ENCODE measurements at regions not wholly inside any gene's neighbourhood (a gene's known extent, or its start where the extent isn't known, plus 50 kb on each side); places are given as distances from the start of the nearest gene placed in this dataset.

DNA sequence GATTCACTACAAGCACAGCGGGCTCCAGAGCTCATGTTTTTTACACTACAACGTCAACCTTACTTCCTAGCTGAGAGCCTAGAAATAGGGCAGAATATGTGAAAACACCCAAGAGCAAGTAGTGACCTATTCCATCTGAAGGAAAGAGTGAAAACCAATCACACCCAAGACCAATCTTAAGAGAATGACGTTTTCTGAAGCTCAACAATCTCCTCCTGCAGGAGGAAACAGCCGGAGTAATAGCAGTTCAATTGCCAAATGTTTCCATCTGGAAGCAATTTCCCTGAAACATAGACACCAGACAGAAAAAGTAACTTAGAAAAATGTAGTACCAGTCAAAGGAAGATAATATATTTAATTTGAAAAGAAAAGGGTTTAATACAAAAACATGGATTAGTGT lies 142.4 kb downstream of the ANXA5 start:
- intact Hi-C loops (cut with micrococcal nuclease; ENCODE audit: unreplicated experiment) (no loop called here), in situ Hi-C loops (cut with HindIII; ENCODE audit: extremely low pct_ligation_motif_present, low pct_unique_long_range_greater_than_20kb) (no loop called here)
- Histone ChIP-seq H3K9me3 (ENCODE audit: low read length) (no peaks in the 10 kb centered on the region), H2AFZ (ENCODE audit: low read length) (no peak overlapping the region), H4K20me1 (ENCODE audit: insufficient read depth, low read length) (no peaks in the 10 kb centered on the region), H3K9ac (ENCODE audit: insufficient read depth, low read depth, low read length) (no peak overlapping the region), H3K4me3 (replicated peaks in 1 of 3; ENCODE audit: insufficient read depth in 1 of 3, low read depth in 2 of 3, low read length in 3 of 3) (no peak overlapping the region), H3K4me2 (ENCODE audit: low read depth, low read length) (no peak overlapping the region), H3K27me3 (ENCODE audit: control insufficient read depth in 1 of 2, insufficient read depth in 2 of 2, low read length in 2 of 2) (no peaks in the 10 kb centered on the region), H3K27ac (ENCODE audit: extremely low read length, insufficient read depth, low read length) (no peak overlapping the region), H3K4me1 (ENCODE audit: insufficient read depth, low read length) (no peaks in the 10 kb centered on the region), H3K79me2 (ENCODE audit: insufficient read depth, low read length) (no peaks in the 10 kb centered on the region), H3K36me3 (replicated peaks in 1 of 2; ENCODE audit: control insufficient read depth in 1 of 2, insufficient read depth in 2 of 2, low read length in 2 of 2) (no peaks in the 10 kb centered on the region)
- no peak for DNase-seq (ENCODE audit: low spot score)
- no peak for TF ChIP-seq ZKSCAN8 (CRISPR knock-in tag; IDR thresholded peaks at IDR 0.05; ENCODE audit: borderline replicate concordance)
- TF ChIP-seq PAX8 (CRISPR knock-in tag; IDR thresholded peaks at IDR 0.05; ENCODE audit: borderline replicate concordance): no peak
- no peak for TF ChIP-seq NFIC (IDR thresholded peaks at IDR 0.05; ENCODE audit: low read length)
- no peak for TF ChIP-seq ZNF501 (CRISPR knock-in tag; IDR thresholded peaks at IDR 0.05)
- TF ChIP-seq, protein P1, sequence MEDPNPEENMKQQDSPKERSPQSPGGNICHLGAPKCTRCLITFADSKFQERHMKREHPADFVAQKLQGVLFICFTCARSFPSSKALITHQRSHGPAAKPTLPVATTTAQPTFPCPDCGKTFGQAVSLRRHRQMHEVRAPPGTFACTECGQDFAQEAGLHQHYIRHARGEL (CRISPR knock-in tag; IDR thresholded peaks at IDR 0.05): no peak
- TF ChIP-seq MIER3 (CRISPR knock-in tag; IDR thresholded peaks at IDR 0.05; ENCODE audit: borderline replicate concordance): no peak
- no peak for TF ChIP-seq HNF4A (CRISPR knock-in tag; IDR thresholded peaks at IDR 0.05)
- TF ChIP-seq SUZ12 (IDR thresholded peaks at IDR 0.05; ENCODE audit: low read depth, low read length): no peak
- TF ChIP-seq NCOA5 (CRISPR knock-in tag; IDR thresholded peaks at IDR 0.05): no peak
- TF ChIP-seq CHD4 (IDR thresholded peaks at IDR 0.05; ENCODE audit: borderline replicate concordance, low read length): no peak
- TF ChIP-seq, protein P2, sequence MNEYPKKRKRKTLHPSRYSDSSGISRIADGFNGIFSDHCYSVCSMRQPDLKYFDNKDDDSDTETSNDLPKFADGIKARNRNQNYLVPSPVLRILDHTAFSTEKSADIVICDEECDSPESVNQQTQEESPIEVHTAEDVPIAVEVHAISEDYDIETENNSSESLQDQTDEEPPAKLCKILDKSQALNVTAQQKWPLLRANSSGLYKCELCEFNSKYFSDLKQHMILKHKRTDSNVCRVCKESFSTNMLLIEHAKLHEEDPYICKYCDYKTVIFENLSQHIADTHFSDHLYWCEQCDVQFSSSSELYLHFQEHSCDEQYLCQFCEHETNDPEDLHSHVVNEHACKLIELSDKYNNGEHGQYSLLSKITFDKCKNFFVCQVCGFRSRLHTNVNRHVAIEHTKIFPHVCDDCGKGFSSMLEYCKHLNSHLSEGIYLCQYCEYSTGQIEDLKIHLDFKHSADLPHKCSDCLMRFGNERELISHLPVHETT (CRISPR knock-in tag; conservative IDR thresholded peaks at IDR 0.05): no peak
- TF ChIP-seq JUND (CRISPR knock-in tag; IDR thresholded peaks at IDR 0.05): no peak
- TF ChIP-seq, protein P3, sequence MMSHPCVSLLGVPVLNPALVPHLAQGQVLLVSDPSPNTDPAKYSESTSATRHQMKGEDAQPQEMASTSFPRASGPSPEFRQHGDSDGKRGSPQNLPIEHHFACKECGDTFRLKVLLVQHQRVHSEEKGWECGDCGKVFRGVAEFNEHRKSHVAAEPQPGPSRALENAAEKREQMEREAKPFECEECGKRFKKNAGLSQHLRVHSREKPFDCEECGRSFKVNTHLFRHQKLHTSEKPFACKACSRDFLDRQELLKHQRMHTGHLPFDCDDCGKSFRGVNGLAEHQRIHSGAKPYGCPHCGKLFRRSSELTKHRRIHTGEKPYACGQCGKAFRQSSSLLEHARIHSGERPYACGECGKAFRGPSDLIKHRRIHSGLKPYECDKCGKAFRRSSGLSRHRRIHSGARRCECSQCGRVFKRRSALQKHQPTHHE (CRISPR knock-in tag; IDR thresholded peaks at IDR 0.05; ENCODE audit: borderline replicate concordance): no peak
- no peak for TF ChIP-seq PLRG1 (conservative IDR thresholded peaks at IDR 0.05)
- ATAC-seq: no peak
- CTCF ChIA-PET (ENCODE audit: low intra/inter-chr PET ratio, low total read pairs): no interaction called here
- FAIRE-seq: no peak
- no TSS peak for BruUV-seq (replicated peaks)
- WGBS (ENCODE audit: low lambda C conversion rate): 22% methylated on average over 4 of the region's 4 CpGs
- POLR2A ChIA-PET: no interaction called here
